Naive B cell (primary cell): ENCODE measurements at regions not wholly inside any gene's neighbourhood (a gene's known extent, or its start where the extent isn't known, plus 50 kb on each side); places are given as distances from the start of the nearest gene placed in this dataset.

Experiments used
- ATAC-seq, 2 donors: fragments of 150-1000 bp; cut with Tn5 transposase; 2 replicates each; pipeline ENCODE4 v1.10.0; 2021; ENCODE audit warnings: low read depth in 2 of 2, mild to moderate bottlenecking in 2 of 2, moderate library complexity in 2 of 2
- DNase-seq: peaks from one replicate; pipeline ENCODE4 v3.0.0; 2022
- H3K27ac Mint-ChIP-seq, 6 donors: one replicate each; pipeline ENCODE4 v1.8.0; 2020 to 2022; ENCODE audit warnings: mild to moderate bottlenecking in 6 of 6, mixed read lengths in 6 of 6, moderate library complexity in 5 of 6, inconsistent platforms in 2 of 6
- H3K27me3 Mint-ChIP-seq, 3 donors: one replicate each; pipeline ENCODE4 v1.8.0; 2021 to 2022; ENCODE audit warnings: mixed read lengths in 3 of 3, mild to moderate bottlenecking in 1 of 3
- H3K36me3 Mint-ChIP-seq, 2 donors: one replicate each; pipeline ENCODE4 v1.8.0; 2020 to 2022; ENCODE audit warnings: mixed read lengths in 2 of 2, inconsistent platforms in 1 of 2, mild to moderate bottlenecking in 1 of 2
- H3K4me1 Mint-ChIP-seq, 3 donors: one replicate each; pipeline ENCODE4 v1.8.0; 2020 to 2022; ENCODE audit warnings: mixed read lengths in 3 of 3, inconsistent platforms in 1 of 3, mild to moderate bottlenecking in 1 of 3, moderate library complexity in 1 of 3
- H3K4me3 Mint-ChIP-seq, 8 donors: one replicate each; pipeline ENCODE4 v1.8.0; 2020 to 2022; ENCODE audit warnings: mild to moderate bottlenecking in 8 of 8, mixed read lengths in 8 of 8, moderate library complexity in 8 of 8, inconsistent platforms in 2 of 8
- H3K9me3 Mint-ChIP-seq, 7 donors: one replicate each; pipeline ENCODE4 v1.8.0; 2020 to 2022; ENCODE audit warnings: mixed read lengths in 7 of 7, mild to moderate bottlenecking in 5 of 7, inconsistent platforms in 2 of 7, moderate library complexity in 1 of 7

DNA sequence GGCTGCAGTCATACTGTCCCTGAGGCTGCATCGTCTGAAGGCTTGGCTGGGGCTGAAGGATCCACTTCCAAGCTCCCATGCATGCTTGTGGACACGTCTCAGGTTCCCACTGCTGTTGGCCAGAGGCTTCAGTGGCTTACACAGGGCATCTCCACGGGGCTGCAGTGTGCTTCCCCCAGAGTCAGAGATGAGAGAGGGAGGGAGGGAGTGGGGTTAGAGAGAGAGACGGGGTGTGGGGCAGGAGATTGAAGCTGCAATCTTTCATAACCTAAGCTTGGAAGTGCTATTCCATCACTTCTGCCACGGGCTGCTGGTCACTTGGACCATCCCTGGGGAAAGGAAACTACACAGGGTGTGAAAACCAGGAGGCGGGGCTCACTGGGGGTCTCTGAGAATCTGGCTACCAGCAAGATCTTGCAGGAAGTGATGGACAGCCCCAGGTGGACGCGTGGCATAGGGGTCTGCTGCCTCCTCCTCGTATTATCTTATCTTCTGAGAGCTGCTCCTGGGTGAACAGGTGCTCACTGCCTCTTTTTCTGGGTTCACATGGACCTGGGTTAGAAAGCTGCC, 63.0 kb upstream of the MYEOV start:
- Mint-ChIP-seq H3K9me3 (peaks cover 4 to 28% (median 20%) of the 10 kb centered on the region in 7 donors), H3K36me3 (peaks cover 9 to 15% of the 10 kb centered on the region in 2 donors), H3K27ac (no peak overlapping the region), H3K27me3 (peaks cover 18 to 40% (median 32%) of the 10 kb centered on the region in 3 donors), H3K4me3 (no peak overlapping the region), H3K4me1 (no peaks in the 10 kb centered on the region)
- ATAC-seq, result no peak
- no peak for DNase-seq

- Mint-ChIP-seq H3K4me3 (peak overlapping the region in 1 of 8 donors; percentile 53), H3K27me3 (peaks cover 12 to 39% (median 29%) of the 10 kb centered on the region in 3 donors), H3K9me3 (peaks cover 0 to 22% (median 14%) of the 10 kb centered on the region in 7 donors), H3K36me3 (peaks cover 3 to 9% of the 10 kb centered on the region in 2 donors), H3K27ac (peak overlapping the region in 2 of 6 donors; percentile 9 to 66), H3K4me1 (no peaks in the 10 kb centered on the region)
- DNase-seq (no peak), ATAC-seq (no peak)
Observed at GRCh38 chr11:69231466-69232018, 62.4 kb upstream of the MYEOV start.

DNA sequence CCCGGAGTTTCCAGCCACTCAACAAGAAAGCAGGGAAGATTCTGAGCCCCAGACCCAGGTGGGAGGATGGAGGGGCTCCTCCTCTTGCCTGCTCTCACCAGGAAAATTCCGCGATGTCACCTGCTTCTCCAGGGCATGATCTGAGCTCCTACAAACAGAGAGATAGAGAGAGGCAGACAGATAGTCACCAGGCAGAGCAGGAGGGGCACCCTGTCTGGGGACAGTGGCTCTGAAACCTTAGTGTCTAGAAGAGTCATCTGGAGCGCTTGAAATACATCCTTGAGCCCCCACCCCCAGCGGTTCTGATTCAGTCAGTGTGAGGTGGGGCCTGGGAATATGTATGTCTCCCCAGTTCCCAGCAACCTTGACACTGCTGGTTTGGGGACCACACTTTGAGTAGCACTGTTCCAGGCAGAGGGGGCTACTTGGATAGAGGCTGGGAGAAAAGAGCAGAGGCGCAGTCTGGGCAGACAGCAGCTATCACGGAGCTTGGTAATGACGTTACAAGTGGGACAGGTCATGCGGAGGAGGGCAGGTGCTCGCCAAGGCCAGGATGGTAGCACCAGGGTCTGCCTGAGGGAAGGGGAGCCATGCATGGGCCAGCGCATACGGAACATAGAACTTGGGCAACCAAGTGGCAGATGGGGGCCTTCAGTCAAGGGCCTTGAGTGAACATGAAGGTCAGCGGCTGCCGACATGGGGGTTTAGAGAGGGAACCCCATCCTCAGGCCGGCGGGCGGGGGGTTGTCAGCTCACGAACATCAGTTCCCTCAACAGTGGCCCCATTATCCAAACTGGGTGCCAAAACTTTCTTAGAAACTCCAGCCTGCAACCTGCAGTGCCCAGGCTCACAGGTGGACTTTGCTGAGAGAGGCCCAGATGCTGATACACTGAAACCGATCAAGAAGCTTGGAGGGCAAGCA, 60.9 kb upstream of the MYEOV start:
- Mint-ChIP-seq H3K4me1 (no peaks in the 10 kb centered on the region), H3K27me3 (peaks cover 10 to 32% (median 21%) of the 10 kb centered on the region in 3 donors), H3K9me3 (peaks cover 0 to 7% (median 4%) of the 10 kb centered on the region in 7 donors), H3K36me3 (no peaks in the 10 kb centered on the region), H3K27ac (no peak overlapping the region), H3K4me3 (peak overlapping the region in 1 of 8 donors; percentile 60)
- no peak for DNase-seq
- no peak for ATAC-seq

GRCh38 chr11:69233744-69234570, 60.0 kb upstream of the MYEOV start:
- peaks cover 0 to 4% (median 2%) of the 10 kb centered on the region in 7 donors for H3K9me3 Mint-ChIP-seq
- no peak overlapping the region for H3K4me3 Mint-ChIP-seq
- DNase-seq, result no peak
- H3K36me3 Mint-ChIP-seq, result no peaks in the 10 kb centered on the region
- H3K4me1 Mint-ChIP-seq, result no peaks in the 10 kb centered on the region
- ATAC-seq, result no peak
- peaks cover 15 to 39% (median 27%) of the 10 kb centered on the region in 3 donors for H3K27me3 Mint-ChIP-seq
- H3K27ac Mint-ChIP-seq, result peak overlapping the region in 1 of 6 donors; percentile 64

- H3K27ac Mint-ChIP-seq, result peak overlapping the region in 1 of 6 donors; percentile 76
- H3K9me3 Mint-ChIP-seq, result peaks cover 0 to 4% (median 0%) of the 10 kb centered on the region in 7 donors
- ATAC-seq (no peak), DNase-seq (no peak)
- no peaks in the 10 kb centered on the region for H3K4me1 Mint-ChIP-seq
- no peaks in the 10 kb centered on the region for H3K36me3 Mint-ChIP-seq
- H3K4me3 Mint-ChIP-seq, result no peak overlapping the region
- peaks cover 15 to 39% (median 25%) of the 10 kb centered on the region in 3 donors for H3K27me3 Mint-ChIP-seq
Observed at GRCh38 chr11:69234740-69235710, 58.9 kb upstream of the MYEOV start.

GRCh38 chr11:69238573-69239351, 55.2 kb upstream of the MYEOV start:
- peaks cover 0 to 6% (median 3%) of the 10 kb centered on the region in 7 donors for H3K9me3 Mint-ChIP-seq
- no peak overlapping the region for H3K4me3 Mint-ChIP-seq
- peaks cover 9 to 16% (median 16%) of the 10 kb centered on the region in 3 donors for H3K27me3 Mint-ChIP-seq
- H3K4me1 Mint-ChIP-seq, result peaks cover 6 to 17% (median 7%) of the 10 kb centered on the region in 3 donors
- H3K27ac Mint-ChIP-seq, result no peak overlapping the region
- H3K36me3 Mint-ChIP-seq, result no peaks in the 10 kb centered on the region
- ATAC-seq, result no peak
- DNase-seq, result no peak

- H3K27ac Mint-ChIP-seq, result peak overlapping the region in 1 of 6 donors; percentile 20
- no peak overlapping the region for H3K4me3 Mint-ChIP-seq
- no peak for DNase-seq
- ATAC-seq, result no peak
- H3K27me3 Mint-ChIP-seq, result peaks cover 9 to 16% (median 16%) of the 10 kb centered on the region in 3 donors
- peaks cover 6 to 17% (median 7%) of the 10 kb centered on the region in 3 donors for H3K4me1 Mint-ChIP-seq
- no peaks in the 10 kb centered on the region for H3K36me3 Mint-ChIP-seq
- peaks cover 0 to 6% (median 3%) of the 10 kb centered on the region in 7 donors for H3K9me3 Mint-ChIP-seq
Observed at GRCh38 chr11:69239641-69240040, 54.3 kb upstream of the MYEOV start.

- no peak for ATAC-seq
- peaks cover 9 to 18% (median 16%) of the 10 kb centered on the region in 3 donors for H3K27me3 Mint-ChIP-seq
- H3K27ac Mint-ChIP-seq, result no peak overlapping the region
- H3K36me3 Mint-ChIP-seq, result no peaks in the 10 kb centered on the region
- H3K4me1 Mint-ChIP-seq, result peaks cover 6 to 17% (median 7%) of the 10 kb centered on the region in 3 donors
- DNase-seq, result no peak
- peaks cover 0 to 6% (median 1%) of the 10 kb centered on the region in 7 donors for H3K9me3 Mint-ChIP-seq
- peak overlapping the region in 1 of 8 donors; percentile 3 for H3K4me3 Mint-ChIP-seq
Observed at GRCh38 chr11:69240332-69241074, 53.5 kb upstream of the MYEOV start.

- Mint-ChIP-seq H3K4me3 (no peak overlapping the region), H3K27me3 (peaks cover 12 to 23% (median 14%) of the 10 kb centered on the region in 3 donors), H3K27ac (no peak overlapping the region), H3K9me3 (peaks cover 0 to 6% (median 0%) of the 10 kb centered on the region in 7 donors), H3K4me1 (peaks cover 6 to 17% (median 7%) of the 10 kb centered on the region in 3 donors), H3K36me3 (no peaks in the 10 kb centered on the region)
- ATAC-seq, result no peak
- no peak for DNase-seq
Observed at GRCh38 chr11:69241075-69241740, 52.7 kb upstream of the MYEOV start.

GRCh38 chr11:69241844-69242243, 52.1 kb upstream of the MYEOV start:
- H3K4me3 Mint-ChIP-seq, result peak overlapping the region in 1 of 8 donors; percentile 61

More at GRCh38 chr11:69241844-69242243, 52.1 kb upstream of the MYEOV start:
- Mint-ChIP-seq H3K27me3 (peaks cover 8 to 20% (median 14%) of the 10 kb centered on the region in 3 donors), H3K9me3 (peaks cover 0 to 6% (median 0%) of the 10 kb centered on the region in 7 donors), H3K4me1 (peaks cover 6 to 17% (median 7%) of the 10 kb centered on the region in 3 donors), H3K36me3 (no peaks in the 10 kb centered on the region), H3K27ac (peak overlapping the region in 2 of 6 donors; percentile 56 to 88)
- no peak for DNase-seq
- no peak for ATAC-seq
